GM18870 (cell line): ENCODE measurements at regions not wholly inside any gene's neighbourhood (a gene's known extent, or its start where the extent isn't known, plus 50 kb on each side); places are given as distances from the start of the nearest gene placed in this dataset.
"Not testable (repeated sequence)": the region's sequence is repeated elsewhere in the genome, so short reads cannot be mapped to it uniquely, and the experiment has no call there.

Experiments
- ATAC-seq: cut with Tn5 transposase; IDR thresholded peaks from one replicate; pipeline ENCODE4 v1.9.1; 2021; ENCODE audit warnings: moderate library complexity; ENCODE audit not compliant: unreplicated experiment

GRCh38 chr11:91394073-91394726 lies 830.4 kb upstream of the FAT3 start:
- no peak for ATAC-seq

DNA sequence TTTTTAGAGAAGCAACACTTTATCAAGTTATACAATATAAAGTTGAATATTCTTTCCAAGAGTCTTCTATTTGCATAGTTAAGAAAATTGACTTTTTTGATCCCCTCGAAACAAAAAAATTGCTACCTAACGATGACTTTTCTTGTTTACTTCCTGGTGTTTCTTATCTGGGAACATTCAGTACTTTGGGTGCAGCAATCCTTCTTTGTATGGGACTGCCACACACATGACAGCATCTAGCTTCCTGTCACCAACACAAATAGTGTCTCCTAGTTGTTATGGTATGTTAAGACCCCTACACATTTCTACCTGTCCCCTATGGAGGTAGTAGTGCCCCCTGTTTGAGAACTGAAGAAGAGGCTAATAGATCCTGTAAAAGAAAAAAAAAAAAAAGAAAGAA lies 841.7 kb upstream of the FAT3 start:
- no peak for ATAC-seq

- no peak for ATAC-seq
These were observed 849.8 kb upstream of the FAT3 start for GRCh38 chr11:91374794-91375193.

GRCh38 chr11:91373497-91373896 lies 851.1 kb upstream of the FAT3 start:
- no peak for ATAC-seq

DNA sequence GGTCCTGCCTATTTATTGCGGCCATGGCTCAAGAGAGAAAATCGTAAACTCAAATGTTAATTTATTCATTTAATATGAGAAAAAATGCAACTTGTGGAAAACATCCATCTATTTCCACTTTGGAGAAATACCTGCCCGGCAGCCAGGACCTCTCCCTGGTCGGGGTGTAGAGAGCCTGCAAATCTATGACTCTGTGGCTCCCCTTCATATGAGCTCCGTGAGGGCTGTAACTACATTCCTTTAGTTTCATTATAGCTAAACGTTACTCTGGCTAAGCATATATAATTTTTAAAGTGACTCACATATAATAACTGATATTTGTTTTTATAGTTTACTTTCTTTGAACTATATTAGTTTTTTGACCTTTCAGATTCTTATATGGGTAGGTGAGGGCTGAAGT lies 857.8 kb upstream of the FAT3 start:
- ATAC-seq = no peak

- ATAC-seq = no peak
These were observed 858.5 kb upstream of the FAT3 start for GRCh38 chr11:91365986-91366585.

GRCh38 chr11:91350931-91351330 lies 873.7 kb upstream of the FAT3 start:
- ATAC-seq = no peak

DNA sequence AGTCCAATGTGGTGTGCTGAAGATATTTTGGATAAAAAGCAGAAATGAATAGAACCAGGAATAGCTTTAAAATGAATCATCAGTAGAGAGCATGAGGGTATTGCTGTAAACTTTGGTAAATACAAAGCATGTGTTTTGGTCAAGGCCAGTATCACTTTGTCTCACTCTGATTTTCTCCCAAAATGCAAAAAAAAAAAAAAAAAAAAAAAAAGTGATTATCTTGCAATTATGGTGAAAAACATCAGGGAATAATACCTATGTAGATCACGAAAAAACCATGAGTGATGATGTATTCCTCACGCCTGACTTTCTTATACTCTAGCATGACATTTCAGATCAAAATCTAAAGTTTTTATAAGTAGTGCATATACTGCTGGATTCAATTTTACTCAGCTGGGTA lies 897.9 kb upstream of the FAT3 start:
- ATAC-seq = no peak

DNA sequence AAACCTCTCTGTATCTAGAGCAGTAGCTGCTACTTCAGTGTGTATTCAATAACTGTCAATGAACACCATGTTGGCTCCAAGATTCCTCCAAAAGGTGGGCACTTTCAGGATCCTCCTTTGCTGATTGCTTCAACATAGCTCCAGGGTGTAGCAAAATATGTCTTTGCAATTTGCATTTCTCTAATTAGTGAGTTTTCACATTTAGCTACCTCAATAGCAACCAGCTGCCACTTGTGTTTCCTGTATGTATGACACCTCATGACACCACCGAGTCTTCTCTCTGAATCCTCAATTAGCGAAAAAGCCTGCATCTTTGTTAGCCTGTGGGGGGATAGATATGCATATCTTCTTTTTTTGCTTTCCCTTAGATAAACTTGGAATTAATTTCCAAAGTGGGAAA lies 898.3 kb upstream of the FAT3 start:
- ATAC-seq = no peak

GRCh38 chr11:91314521-91314920 lies 910.1 kb upstream of the FAT3 start:
- ATAC-seq = no peak

- ATAC-seq = no peak
These were observed 912.1 kb upstream of the FAT3 start for GRCh38 chr11:91312541-91312940.

GRCh38 chr11:91310085-91310484 lies 914.5 kb upstream of the FAT3 start:
- ATAC-seq = no peak

- ATAC-seq = no peak
These were observed 916.5 kb upstream of the FAT3 start for GRCh38 chr11:91308069-91308468.

GRCh38 chr11:91305402-91305801 lies 919.2 kb upstream of the FAT3 start:
- no peak for ATAC-seq

GRCh38 chr11:91303749-91304148 lies 920.9 kb upstream of the FAT3 start:
- no peak for ATAC-seq

DNA sequence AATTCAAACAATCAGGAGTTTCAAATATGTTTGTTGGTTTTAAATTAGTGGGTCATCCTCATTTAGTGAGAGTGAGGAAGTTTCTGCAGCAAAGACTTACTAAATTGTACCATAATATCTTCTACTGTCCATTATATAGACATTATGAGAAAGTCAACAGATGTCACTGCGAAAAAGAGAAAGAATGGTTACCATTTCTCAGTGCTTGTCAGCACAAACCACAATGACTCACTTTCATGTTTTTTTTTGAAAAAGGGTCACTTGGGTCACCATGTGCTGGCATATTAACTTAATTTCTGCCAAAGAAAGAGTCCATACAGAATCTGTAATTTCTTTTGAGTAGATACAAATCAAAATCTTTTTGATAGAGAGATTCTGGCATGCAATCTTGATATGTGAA lies 924.6 kb upstream of the FAT3 start:
- peak; percentile 62 for ATAC-seq

GRCh38 chr11:91296629-91297028 lies 928.0 kb upstream of the FAT3 start:
- no peak for ATAC-seq

DNA sequence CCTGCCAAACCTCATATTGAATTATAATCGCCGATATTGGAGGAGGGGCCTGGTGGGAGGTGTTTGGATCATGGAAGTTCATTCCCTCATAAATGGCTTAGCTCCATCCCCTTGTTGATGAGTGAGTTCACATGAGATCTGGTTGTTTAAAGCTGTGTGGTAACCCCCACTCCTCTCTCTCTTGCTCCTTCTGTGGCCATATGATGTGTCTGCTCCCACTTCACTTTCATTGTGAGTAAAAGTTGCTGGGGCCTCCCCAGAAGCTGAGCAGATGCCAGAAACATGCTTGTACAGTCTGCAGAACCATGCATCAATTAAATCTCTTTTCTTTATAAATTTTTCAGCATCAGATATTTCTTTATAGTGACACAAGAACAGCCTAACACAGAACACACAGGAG lies 929.0 kb upstream of the FAT3 start:
- ATAC-seq = peak; percentile 66

DNA sequence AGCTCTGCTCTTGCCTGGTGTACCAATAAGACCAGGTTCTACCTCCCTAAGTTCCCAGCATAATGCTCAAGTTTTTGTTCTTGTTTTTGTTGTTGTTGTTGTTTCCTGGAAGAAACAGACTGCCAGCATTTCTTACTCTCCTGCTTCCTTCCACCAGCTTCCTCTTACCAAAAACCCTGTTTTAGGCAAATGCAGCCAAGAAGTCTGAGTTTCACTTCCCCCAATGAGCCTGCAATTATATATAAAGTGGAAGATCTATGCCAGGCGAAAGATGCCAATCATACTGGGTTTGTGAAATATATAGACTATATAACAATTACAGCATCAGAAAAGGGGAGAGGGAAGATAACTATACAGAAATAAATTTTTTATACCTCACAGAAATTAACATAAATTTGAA lies 931.5 kb upstream of the FAT3 start:
- ATAC-seq = no peak

DNA sequence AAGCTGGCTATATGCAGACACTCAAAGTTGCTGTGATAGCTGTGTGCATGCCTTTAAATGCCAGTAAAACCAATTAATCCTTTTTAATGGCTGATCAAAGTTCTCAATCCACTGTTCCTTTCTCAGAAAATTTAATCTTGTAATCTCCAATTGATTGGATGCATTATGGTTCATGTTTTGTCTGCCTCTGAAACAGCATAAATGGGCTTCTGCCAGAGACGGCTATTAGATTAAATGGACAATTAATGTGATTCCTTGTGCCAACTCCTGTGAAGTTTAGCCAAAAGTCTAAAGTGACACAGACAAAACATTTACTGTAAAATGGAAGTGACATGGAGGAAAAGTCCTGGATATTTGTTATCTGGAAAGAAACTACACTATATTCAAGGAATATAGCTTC lies 952.5 kb upstream of the FAT3 start:
- ATAC-seq = no peak

- ATAC-seq = not testable (repeated sequence)
These were observed 955.9 kb upstream of the FAT3 start for GRCh38 chr11:91268512-91269295.

- ATAC-seq = no peak
These were observed 958.7 kb upstream of the FAT3 start for GRCh38 chr11:91265946-91266345.
